Activated naive CD8-positive, alpha-beta T cell treated with anti-CD3 and anti-CD28 coated beads, Interleukin-2, amount 10 ng/mL, durations not matched to agents 7 days and 5 days (primary cell): ENCODE measurements at regions not wholly inside any gene's neighbourhood (a gene's known extent, or its start where the extent isn't known, plus 50 kb on each side); places are given as distances from the start of the nearest gene placed in this dataset.

ENCODE experiments used
- ATAC-seq: fragments of 150-1000 bp; cut with Tn5 transposase; one replicate; pipeline ENCODE4 v1.10.0; 2021; ENCODE audit warnings: low read depth, moderate library complexity
- POLR2A ChIA-PET: fragments of 350-600 bp; sonication (Branson Sonifier 250); formaldehyde crosslinking; loops from one replicate; lab custom pipeline; 2021; ENCODE audit warnings: antibody characterized with exemption; lab: Charles Lee
- DNase-seq: peaks from one replicate; pipeline ENCODE4 v3.0.0; 2021
- H3K27ac Mint-ChIP-seq: one replicate; pipeline ENCODE4 v1.8.0; 2022; ENCODE audit warnings: mild to moderate bottlenecking, mixed read lengths
- H3K27me3 Mint-ChIP-seq: one replicate; pipeline ENCODE4 v1.8.0; 2022; ENCODE audit warnings: mild to moderate bottlenecking, moderate library complexity, mixed read lengths
- H3K36me3 Mint-ChIP-seq: one replicate; pipeline ENCODE4 v1.8.0; 2021; ENCODE audit warnings: mild to moderate bottlenecking, mixed read lengths
- H3K4me1 Mint-ChIP-seq: one replicate; pipeline ENCODE4 v1.8.0; 2021; ENCODE audit warnings: mixed read lengths
- H3K4me3 Mint-ChIP-seq: one replicate; pipeline ENCODE4 v1.8.0; 2022; ENCODE audit warnings: mild to moderate bottlenecking, moderate library complexity, mixed read lengths
- H3K9me3 Mint-ChIP-seq: one replicate; pipeline ENCODE4 v1.8.0; 2021; ENCODE audit warnings: mixed read lengths

GRCh38 chr2:239667431-239667985 lies 266.7 kb upstream of the HDAC4 start:
- H3K4me1 Mint-ChIP-seq = no peaks in the 10 kb centered on the region
- POLR2A ChIA-PET = no interaction called here
- no peaks in the 10 kb centered on the region for H3K9me3 Mint-ChIP-seq
- H3K36me3 Mint-ChIP-seq = no peaks in the 10 kb centered on the region
- DNase-seq = no peak
- no peak overlapping the region for H3K27ac Mint-ChIP-seq
- H3K4me3 Mint-ChIP-seq = no peak overlapping the region
- peaks cover under 1% of the 10 kb centered on the region for H3K27me3 Mint-ChIP-seq
- ATAC-seq = no peak

GRCh38 chr2:239666855-239667376 lies 266.1 kb upstream of the HDAC4 start:
- Mint-ChIP-seq H3K4me3 (no peak overlapping the region), H3K27me3 (peaks cover 4% of the 10 kb centered on the region), H3K4me1 (no peaks in the 10 kb centered on the region), H3K36me3 (no peaks in the 10 kb centered on the region), H3K27ac (no peak overlapping the region), H3K9me3 (no peaks in the 10 kb centered on the region)
- DNase-seq (no peak), ATAC-seq (no peak)
- POLR2A ChIA-PET = no interaction called here

- ATAC-seq (no peak), DNase-seq (no peak)
- POLR2A ChIA-PET = no interaction called here
- Mint-ChIP-seq H3K4me3 (no peak overlapping the region), H3K4me1 (peaks cover under 1% of the 10 kb centered on the region), H3K9me3 (no peaks in the 10 kb centered on the region), H3K27me3 (peaks cover 6% of the 10 kb centered on the region), H3K36me3 (no peaks in the 10 kb centered on the region), H3K27ac (no peak overlapping the region)
Observed at GRCh38 chr2:239666053-239666854, 265.4 kb upstream of the HDAC4 start.

GRCh38 chr2:239664216-239664810 lies 263.5 kb upstream of the HDAC4 start:
- DNase-seq (no peak), ATAC-seq (no peak)
- Mint-ChIP-seq H3K4me3 (no peak overlapping the region), H3K4me1 (peaks cover 1% of the 10 kb centered on the region), H3K9me3 (no peaks in the 10 kb centered on the region), H3K27ac (no peak overlapping the region), H3K27me3 (peaks cover 9% of the 10 kb centered on the region), H3K36me3 (no peaks in the 10 kb centered on the region)
- POLR2A ChIA-PET = no interaction called here

GRCh38 chr2:239663364-239663924 lies 262.6 kb upstream of the HDAC4 start:
- peaks cover 1% of the 10 kb centered on the region for H3K4me1 Mint-ChIP-seq
- no peak overlapping the region for H3K27ac Mint-ChIP-seq
- DNase-seq = no peak
- no peak for ATAC-seq
- POLR2A ChIA-PET = no interaction called here
- H3K9me3 Mint-ChIP-seq = no peaks in the 10 kb centered on the region
- no peak overlapping the region for H3K4me3 Mint-ChIP-seq
- H3K36me3 Mint-ChIP-seq = no peaks in the 10 kb centered on the region
- peaks cover 9% of the 10 kb centered on the region for H3K27me3 Mint-ChIP-seq

- H3K9me3 Mint-ChIP-seq = no peaks in the 10 kb centered on the region
- no peak overlapping the region for H3K27ac Mint-ChIP-seq
- H3K4me3 Mint-ChIP-seq = no peak overlapping the region
- ATAC-seq (no peak), DNase-seq (no peak)
- H3K36me3 Mint-ChIP-seq = no peaks in the 10 kb centered on the region
- peaks cover 1% of the 10 kb centered on the region for H3K4me1 Mint-ChIP-seq
- POLR2A ChIA-PET = no interaction called here
- H3K27me3 Mint-ChIP-seq = peaks cover 15% of the 10 kb centered on the region
Observed at GRCh38 chr2:239662413-239663120, 261.7 kb upstream of the HDAC4 start.

GRCh38 chr2:239661334-239662312 lies 260.8 kb upstream of the HDAC4 start:
- Mint-ChIP-seq H3K36me3 (no peaks in the 10 kb centered on the region), H3K9me3 (no peaks in the 10 kb centered on the region), H3K27ac (no peak overlapping the region), H3K4me3 (no peak overlapping the region), H3K4me1 (peaks cover 1% of the 10 kb centered on the region), H3K27me3 (peaks cover 16% of the 10 kb centered on the region)
- POLR2A ChIA-PET = no interaction called here
- ATAC-seq = no peak
- DNase-seq = no peak

GRCh38 chr2:239660390-239661230 lies 259.8 kb upstream of the HDAC4 start:
- Mint-ChIP-seq H3K27ac (no peak overlapping the region), H3K9me3 (no peaks in the 10 kb centered on the region), H3K4me1 (peaks cover 1% of the 10 kb centered on the region), H3K27me3 (peaks cover 20% of the 10 kb centered on the region), H3K4me3 (no peak overlapping the region), H3K36me3 (no peaks in the 10 kb centered on the region)
- ATAC-seq (no peak), DNase-seq (no peak)
- POLR2A ChIA-PET = no interaction called here

- ATAC-seq = no peak
- Mint-ChIP-seq H3K4me1 (peaks cover 1% of the 10 kb centered on the region), H3K9me3 (no peaks in the 10 kb centered on the region), H3K4me3 (no peak overlapping the region), H3K27me3 (peaks cover 20% of the 10 kb centered on the region), H3K27ac (no peak overlapping the region), H3K36me3 (no peaks in the 10 kb centered on the region)
- DNase-seq = no peak
- POLR2A ChIA-PET = no interaction called here
Observed at GRCh38 chr2:239657992-239658391, 257.2 kb upstream of the HDAC4 start.

- Mint-ChIP-seq H3K27ac (no peak overlapping the region), H3K36me3 (no peaks in the 10 kb centered on the region), H3K4me1 (peaks cover 1% of the 10 kb centered on the region), H3K27me3 (peaks cover 17% of the 10 kb centered on the region), H3K4me3 (no peak overlapping the region), H3K9me3 (no peaks in the 10 kb centered on the region)
- POLR2A ChIA-PET = no interaction called here
- no peak for DNase-seq
- ATAC-seq = no peak
Observed at GRCh38 chr2:239657236-239657635, 256.4 kb upstream of the HDAC4 start.

- Mint-ChIP-seq H3K27me3 (peaks cover 22% of the 10 kb centered on the region), H3K4me3 (no peak overlapping the region), H3K4me1 (no peaks in the 10 kb centered on the region), H3K27ac (no peak overlapping the region), H3K9me3 (no peaks in the 10 kb centered on the region), H3K36me3 (no peaks in the 10 kb centered on the region)
- POLR2A ChIA-PET = no interaction called here
- DNase-seq = no peak
- no peak for ATAC-seq
Observed at GRCh38 chr2:239654266-239654665, 253.4 kb upstream of the HDAC4 start.

- Mint-ChIP-seq H3K4me3 (no peak overlapping the region), H3K27ac (no peak overlapping the region), H3K27me3 (peaks cover 16% of the 10 kb centered on the region), H3K4me1 (no peaks in the 10 kb centered on the region), H3K36me3 (no peaks in the 10 kb centered on the region), H3K9me3 (no peaks in the 10 kb centered on the region)
- no peak for ATAC-seq
- no peak for DNase-seq
- POLR2A ChIA-PET = no interaction called here
Observed at GRCh38 chr2:239651859-239652258, 251.0 kb upstream of the HDAC4 start.
